ENCODE measurements at regions not wholly inside any gene's neighbourhood (a gene's known extent, or its start where the extent isn't known, plus 50 kb on each side); places are given as distances from the start of the nearest gene placed in this dataset.
"Not testable (repeated sequence)": the region's sequence is repeated elsewhere in the genome, so short reads cannot be mapped to it uniquely, and the experiment has no call there.

DNA sequence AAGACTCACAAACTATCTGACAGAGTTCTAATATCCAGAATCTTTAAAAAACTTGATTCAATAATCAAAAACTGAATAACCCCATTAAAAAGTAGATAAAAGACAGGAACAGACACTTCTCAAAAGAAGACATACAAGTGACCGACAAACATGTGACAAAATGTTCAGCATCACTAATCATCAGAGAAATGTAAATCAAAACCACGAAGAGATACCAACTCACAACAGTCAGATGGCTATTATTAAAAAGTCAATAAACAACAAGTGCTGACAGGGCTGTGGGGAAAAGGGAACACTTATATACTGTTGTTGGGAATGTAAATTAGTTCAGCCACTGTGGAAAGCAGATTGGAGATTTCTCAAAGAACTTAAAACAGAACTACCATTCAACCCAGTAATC is 138.1 kb upstream of the RASGEF1B start:
- intact Hi-C loops (cut with DNase I), result no loop called here
- no peak for DNase-seq
- no peak for ATAC-seq

DNA sequence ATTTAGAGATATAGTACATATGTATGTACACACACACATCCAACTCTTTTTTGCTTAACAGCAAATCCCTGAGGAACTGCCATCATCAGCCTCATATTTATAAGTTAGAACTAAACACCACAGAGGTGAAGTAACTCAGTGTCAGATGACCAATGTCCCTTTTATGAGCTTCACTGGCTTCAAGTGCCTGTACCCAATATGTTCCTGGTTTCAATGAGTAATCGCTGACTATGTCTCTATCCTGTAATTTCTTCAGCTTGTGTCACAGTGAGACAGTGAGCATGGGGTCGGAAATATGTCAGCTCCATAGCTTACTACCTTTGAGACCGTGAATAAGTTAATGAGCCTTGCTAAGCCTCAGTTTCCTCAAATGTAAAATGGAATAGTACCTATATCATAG is 136.2 kb upstream of the RASGEF1B start:
- DNase-seq (no peak), ATAC-seq (no peak)
- intact Hi-C loops (cut with DNase I), result no loop called here

- ATAC-seq, result peak; percentile 38 to 96
- peak; percentile 39 for DNase-seq
- intact Hi-C loops (cut with DNase I), result no loop called here
Observed at GRCh38 chr4:81606801-81607501, 135.2 kb upstream of the RASGEF1B start.

GRCh38 chr4:81606166-81606565 is 134.5 kb upstream of the RASGEF1B start:
- no peak for ATAC-seq
- intact Hi-C loops (cut with DNase I), result no loop called here

DNA sequence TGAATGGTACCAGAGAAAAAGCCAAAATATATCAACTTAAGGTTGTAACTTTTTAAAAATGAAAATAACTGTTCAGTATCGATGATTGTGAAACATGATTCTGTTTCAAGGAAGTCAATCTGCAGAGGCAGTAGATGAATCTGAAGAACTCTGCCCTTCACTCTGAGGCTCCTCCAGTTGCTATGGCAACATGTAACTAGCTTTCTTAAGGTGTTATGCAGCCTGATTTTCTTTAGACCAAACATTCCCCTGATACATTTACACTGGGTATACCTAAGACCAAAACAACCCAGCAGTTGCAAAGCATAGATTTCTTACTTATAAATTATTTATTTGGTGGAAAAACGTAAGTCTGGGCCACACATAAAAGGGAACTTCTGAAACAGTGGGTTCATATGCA is 133.6 kb upstream of the RASGEF1B start:
- no peak for ATAC-seq
- intact Hi-C loops (cut with DNase I), result no loop called here
- no peak for DNase-seq

More at GRCh38 chr4:81606166-81606565, 134.5 kb upstream of the RASGEF1B start:
- no peak for DNase-seq

DNA sequence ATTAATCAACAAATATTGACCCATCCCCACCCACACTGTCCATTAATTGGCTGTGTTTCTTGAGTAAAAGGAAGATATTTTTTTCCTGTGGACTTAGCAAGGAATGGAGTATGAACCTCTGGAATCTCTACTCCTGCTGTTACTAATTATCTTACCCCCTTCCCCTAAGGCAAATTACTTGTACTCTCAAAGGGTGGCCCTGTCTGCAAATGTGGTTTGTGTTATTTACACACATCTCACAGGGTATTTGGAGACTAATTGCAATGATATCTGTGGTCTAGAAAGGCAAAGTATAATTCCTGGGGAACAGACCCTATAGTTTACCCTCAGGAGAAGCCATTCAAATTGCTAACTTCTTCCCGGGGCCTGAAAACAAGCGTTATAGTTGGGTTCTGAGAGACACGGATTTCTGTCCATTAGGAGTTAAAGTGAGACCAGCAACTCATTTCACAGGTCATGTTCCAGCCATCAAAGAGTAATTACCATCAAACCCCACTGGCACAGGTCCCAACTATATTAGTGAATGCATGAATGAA is 133.0 kb upstream of the RASGEF1B start:
- ATAC-seq, result no peak
- DNase-seq, result no peak
- intact Hi-C loops (cut with DNase I), result no loop called here

DNA sequence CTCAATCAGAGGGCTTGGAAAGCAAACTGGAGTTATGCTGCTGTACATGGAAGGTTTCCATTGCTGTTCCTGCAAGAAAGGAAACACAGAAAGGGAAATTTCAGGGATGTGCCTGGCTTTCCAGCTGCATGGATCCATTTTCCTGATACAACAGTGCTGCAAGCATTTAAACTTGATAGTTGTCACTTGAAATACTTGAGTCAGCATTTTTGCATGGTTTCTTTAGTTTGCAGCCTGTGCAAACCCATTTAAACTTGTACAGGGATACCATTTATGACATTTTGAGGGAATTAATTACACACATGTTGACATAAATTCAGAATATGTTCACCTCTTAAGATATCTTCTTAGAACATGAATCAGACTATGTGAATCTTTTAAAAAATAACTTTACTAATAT is 131.1 kb upstream of the RASGEF1B start:
- intact Hi-C loops (cut with DNase I), result no loop called here
- ATAC-seq (no peak), DNase-seq (no peak)

- ATAC-seq (peak; percentile 17 to 42), DNase-seq (no peak)
- intact Hi-C loops (cut with DNase I), result no loop called here
Observed at GRCh38 chr4:81601358-81601694, 129.6 kb upstream of the RASGEF1B start.

GRCh38 chr4:81600520-81601357 is 129.0 kb upstream of the RASGEF1B start:
- ATAC-seq, result peak; percentile 93 to 96
- intact Hi-C loops (cut with DNase I), result no loop called here
- DNase-seq, result peak; percentile 59

DNA sequence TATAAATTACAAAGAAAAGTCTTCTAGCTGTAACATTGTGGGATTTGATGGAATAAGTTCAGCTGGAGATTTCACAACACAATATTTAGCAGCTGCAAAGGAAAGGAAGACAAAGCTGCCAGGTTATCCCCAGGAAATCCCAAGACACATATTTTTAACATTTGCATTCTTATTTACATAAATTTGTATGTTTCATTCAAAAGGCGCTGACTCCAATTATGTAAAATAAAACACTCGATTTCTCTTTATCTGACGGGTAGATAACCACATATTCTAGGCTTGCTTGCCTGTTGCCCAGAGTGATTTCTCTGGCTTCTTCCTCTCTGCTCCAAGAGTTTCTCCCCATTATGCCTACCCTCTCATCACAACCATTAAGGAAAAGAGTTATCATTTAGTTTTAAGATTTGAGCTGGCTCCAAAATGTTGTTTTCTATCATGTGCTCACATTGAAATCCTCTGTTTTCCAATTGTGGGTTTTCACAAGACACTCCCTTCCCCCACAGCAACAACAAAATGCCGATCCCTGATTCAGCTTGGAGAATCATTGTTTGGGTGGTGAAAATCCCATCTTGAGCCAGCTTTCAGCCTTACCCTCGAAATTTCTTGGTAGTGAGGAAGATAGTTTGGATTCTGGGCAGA is 128.2 kb upstream of the RASGEF1B start:
- ATAC-seq, result no peak
- intact Hi-C loops (cut with DNase I), result loop anchor here in 1 of 2 donors (10.0 kb wide), 1 partner anchor 115 kb away; no protein-coding TSS in a partner anchor
- no peak for DNase-seq

- intact Hi-C loops (cut with DNase I), result loop anchor here in 1 of 2 donors (10.0 kb wide), 1 partner anchor 111 kb away; no protein-coding TSS in a partner anchor
- ATAC-seq, result no peak
- no peak for DNase-seq
Observed at GRCh38 chr4:81595798-81596610, 124.3 kb upstream of the RASGEF1B start.

DNA sequence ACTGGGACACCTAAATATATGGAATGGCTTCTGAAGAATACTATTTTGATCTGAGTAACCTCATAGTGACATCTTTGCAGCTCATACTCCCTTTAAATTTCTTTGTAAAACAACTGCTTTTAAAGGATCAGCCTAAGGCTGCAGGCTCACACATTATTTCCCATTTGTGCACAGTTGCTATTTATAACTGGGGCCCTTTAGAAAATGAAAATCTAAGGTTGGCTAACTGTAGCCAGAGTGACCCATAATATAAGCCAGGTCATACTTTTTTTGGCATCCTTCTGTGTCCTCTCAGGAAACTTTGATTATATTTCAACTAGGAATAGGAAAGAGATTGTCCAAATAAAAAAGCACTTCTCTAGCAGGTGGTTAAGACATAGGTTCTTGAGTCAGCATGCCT is 123.6 kb upstream of the RASGEF1B start:
- no peak for ATAC-seq
- intact Hi-C loops (cut with DNase I), result loop anchor here in 1 of 2 donors (10.0 kb wide), 1 partner anchor 110 kb away; no protein-coding TSS in a partner anchor

GRCh38 chr4:81594490-81595159 is 122.9 kb upstream of the RASGEF1B start:
- intact Hi-C loops (cut with DNase I), result loop anchor here in 1 of 2 donors (10.0 kb wide), 1 partner anchor 110 kb away; no protein-coding TSS in a partner anchor
- no peak for ATAC-seq
- no peak for DNase-seq

More for the DNA sequence above, 123.6 kb upstream of the RASGEF1B start:
- DNase-seq, result no peak

DNA sequence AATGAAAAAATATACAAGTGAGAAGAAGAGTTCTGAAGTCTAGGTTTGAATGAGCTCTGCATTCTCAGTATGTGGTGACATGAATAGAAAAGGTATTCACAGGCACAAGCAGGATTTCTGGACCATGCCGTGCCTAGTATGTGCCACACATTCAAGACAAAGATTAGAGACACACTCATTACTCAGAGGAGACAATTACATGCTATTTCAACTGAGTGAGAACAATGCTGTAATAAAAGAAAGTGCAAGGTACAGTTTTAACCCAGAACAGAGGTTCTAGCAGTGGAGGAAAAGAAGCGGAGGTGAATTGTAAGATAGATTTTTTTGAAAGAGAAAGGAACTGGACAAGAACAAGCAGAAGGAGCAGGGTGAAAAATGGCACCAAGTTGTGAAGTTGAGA is 121.0 kb upstream of the RASGEF1B start:
- no peak for DNase-seq
- no peak for ATAC-seq
- intact Hi-C loops (cut with DNase I), result loop anchor here in 1 of 2 donors (10.0 kb wide), 1 partner anchor 108 kb away; no protein-coding TSS in a partner anchor

- DNase-seq (no peak), ATAC-seq (no peak)
- intact Hi-C loops (cut with DNase I), result loop anchor here in 1 of 2 donors (10.0 kb wide), 1 partner anchor 106 kb away; no protein-coding TSS in a partner anchor
Observed at GRCh38 chr4:81590596-81590995, 118.9 kb upstream of the RASGEF1B start.

DNA sequence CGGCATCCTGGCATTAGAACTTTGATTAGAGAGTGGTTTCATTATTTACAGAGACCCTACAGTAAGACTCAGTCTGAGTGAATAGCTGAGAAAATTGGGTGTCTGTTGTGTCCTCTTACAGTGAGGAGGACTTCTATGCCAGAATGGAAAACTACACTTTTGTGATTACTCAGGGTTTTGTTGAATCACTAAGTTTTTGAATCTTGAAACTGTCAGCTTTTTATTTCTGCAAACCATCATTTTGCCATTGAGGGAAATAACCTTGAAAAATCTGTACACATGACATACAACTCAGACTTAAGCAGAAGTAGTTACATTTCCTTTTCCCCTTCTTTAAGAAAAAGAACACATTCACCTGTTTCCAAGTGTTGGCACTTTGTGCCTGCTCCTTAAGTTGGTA is 117.6 kb upstream of the RASGEF1B start:
- DNase-seq (no peak), ATAC-seq (no peak)
- intact Hi-C loops (cut with DNase I), result no loop called here

DNA sequence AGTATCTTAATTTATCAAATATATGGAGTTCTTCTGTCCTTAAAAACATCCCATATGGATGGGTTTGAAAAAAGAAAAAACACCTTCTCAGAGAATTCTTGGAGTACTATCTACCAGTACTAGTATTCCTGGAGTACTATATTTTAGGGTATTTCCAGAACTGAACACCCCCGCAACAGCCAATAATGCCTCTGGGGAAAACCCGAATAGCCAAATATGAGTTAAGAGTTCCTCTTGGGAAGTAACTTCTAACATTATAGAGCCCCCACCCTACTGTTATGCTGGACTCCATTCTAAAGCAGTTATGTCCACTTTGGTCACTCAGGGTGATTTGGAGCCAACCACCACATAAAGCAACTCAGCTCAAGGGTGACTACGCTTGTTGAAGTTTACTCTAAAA is 115.0 kb upstream of the RASGEF1B start:
- DNase-seq (no peak), ATAC-seq (no peak)
- intact Hi-C loops (cut with DNase I), result no loop called here

DNA sequence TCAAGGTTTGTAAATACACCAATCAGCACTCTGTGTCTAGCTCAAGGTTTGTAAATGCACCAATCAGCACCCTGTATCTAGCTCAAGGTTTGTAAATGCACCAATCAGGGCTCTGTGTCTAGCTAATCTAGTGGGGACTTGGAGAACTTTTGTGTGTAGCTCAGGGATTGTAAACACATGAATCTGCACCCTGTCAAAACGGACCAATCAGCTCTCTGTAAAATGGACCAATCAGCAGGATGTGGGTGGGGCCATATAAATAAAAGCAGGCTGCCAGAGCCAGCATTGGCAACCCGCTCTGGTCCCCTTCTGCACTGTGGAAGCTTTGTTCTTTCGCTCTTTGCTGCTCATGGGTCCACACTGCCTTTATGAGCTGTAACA is 109.3 kb upstream of the RASGEF1B start:
- intact Hi-C loops (cut with DNase I); DNase-seq; ATAC-seq: not testable (repeated sequence)
